Esophagus squamous epithelium (tissue), 5 donors: ENCODE measurements at regions not wholly inside any gene's neighbourhood (a gene's known extent, or its start where the extent isn't known, plus 50 kb on each side); places are given as distances from the start of the nearest gene placed in this dataset.

Source experiments
- DNase-seq: peaks from one replicate; lab custom pipeline; 2025; lab: John Stamatoyannopoulos, UW
- H3K27ac ChIP-seq, 4 donors: fragments of 200-600 bp; sonication (generic); one replicate each; pipeline ENCODE4 v1.5.1; 2016 to 2019; ENCODE audit warnings: mild to moderate bottlenecking in 1 of 4
- H3K27me3 ChIP-seq, 4 donors: fragments of 200-600 bp; sonication (generic); 1 replicate in 3 of 4; 2 replicates in 1 of 4; pipeline versions ENCODE4 v1.5.1 to v1.6.0; 2017 to 2021; ENCODE audit warnings: antibody characterized with exemption in 1 of 4
- H3K36me3 ChIP-seq, 3 donors: fragments of 200-600 bp; sonication (generic); one replicate each; pipeline ENCODE4 v1.5.1; 2016 to 2019
- H3K4me1 ChIP-seq, 3 donors: fragments of 200-600 bp; sonication (generic); one replicate each; pipeline ENCODE4 v1.5.1; 2017 to 2019
- H3K4me3 ChIP-seq, 4 donors: fragments of 200-600 bp; sonication (generic); 1 replicate in 3 of 4; 2 replicates in 1 of 4; pipeline ENCODE4 v1.5.1; 2016 to 2019; ENCODE audit warnings: mild to moderate bottlenecking in 2 of 4, moderate library complexity in 1 of 4
- H3K9me3 ChIP-seq, 3 donors: fragments of 200-600 bp; sonication (generic); one replicate each; pipeline ENCODE4 v1.5.1; 2016 to 2019
- CTCF ChIP-seq, 6 experiments: fragments of 450-650 bp in 4 of 6; fragments of 200-600 bp in 2 of 6; sonication (generic) in 2 of 6; IDR thresholded peaks; one replicate each; pipeline ENCODE4 v1.5.1; 2016 to 2019; ENCODE audit warnings: antibody characterized with exemption in 6 of 6, mild to moderate bottlenecking in 4 of 6, moderate library complexity in 4 of 6
- POLR2A ChIP-seq, 4 donors: fragments of 450-650 bp; IDR thresholded peaks; one replicate each; pipeline ENCODE4 v1.6.1; 2017; ENCODE audit warnings: antibody characterized with exemption in 4 of 4, mild to moderate bottlenecking in 4 of 4, moderate library complexity in 3 of 4
- WGBS, 2 donors: methylation state at CpG; one replicate each; pipeline ENCODE4 v1.1.5; 2018; 5-methylcytosine and 5-hydroxymethylcytosine counted together
- intact Hi-C: fragments of 100-400 bp; cut with DNase I; formaldehyde crosslinking; loops from one replicate; pipeline ENCODE4 v1.15.0; 2022
- donor health status: DM: yes; HTN: yes; CAD: no.

DNA sequence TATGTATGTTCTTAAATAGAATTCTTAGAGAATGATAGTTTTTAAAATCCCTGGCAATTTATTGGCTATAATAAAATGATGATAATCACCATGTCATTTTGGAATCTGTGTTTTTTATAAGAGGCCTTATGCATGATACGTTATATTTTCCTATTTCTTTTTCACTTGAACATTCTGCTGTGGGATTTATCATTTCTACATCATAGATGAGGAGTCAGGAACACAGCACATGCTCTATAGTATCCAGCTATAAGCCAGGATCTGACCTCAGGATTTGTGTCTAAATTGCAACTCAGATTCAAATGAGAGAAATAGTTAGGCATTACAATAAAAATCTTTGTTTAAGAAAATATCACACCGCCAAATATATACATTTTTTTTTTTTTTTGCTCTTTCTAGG lies 928.0 kb downstream of the EFNB2 start:
- Histone ChIP-seq H3K4me1 (peaks cover 0 to 17% (median 0%) of the 10 kb centered on the region in 3 donors), H3K27me3 (no peaks in the 10 kb centered on the region), H3K9me3 (no peaks in the 10 kb centered on the region), H3K27ac (no peak overlapping the region), H3K4me3 (no peak overlapping the region), H3K36me3 (no peaks in the 10 kb centered on the region)
- WGBS, 2 donors = 82 to 93% methylated on average over 2 of the region's 2 CpGs
- DNase-seq = no peak
- TF ChIP-seq CTCF (IDR thresholded peaks at IDR 0.05) = no peak
- TF ChIP-seq POLR2A (IDR thresholded peaks at IDR 0.05) = no peak
- intact Hi-C loops = no loop called here

- H3K4me3 ChIP-seq = no peak overlapping the region
- no peak for TF ChIP-seq CTCF (IDR thresholded peaks at IDR 0.05)
- no peak for TF ChIP-seq POLR2A (IDR thresholded peaks at IDR 0.05)
- no peak overlapping the region for H3K27ac ChIP-seq
- H3K27me3 ChIP-seq = no peaks in the 10 kb centered on the region
- H3K9me3 ChIP-seq = no peaks in the 10 kb centered on the region
- 28 to 43% methylated on average over 2 of the region's 2 CpGs for WGBS, 2 donors
- H3K36me3 ChIP-seq = no peaks in the 10 kb centered on the region
- DNase-seq = no peak
- H3K4me1 ChIP-seq = peaks cover 0 to 13% (median 0%) of the 10 kb centered on the region in 3 donors
- intact Hi-C loops = no loop called here
Measured at GRCh38 chr13:105607016-105607415, 928.4 kb downstream of the EFNB2 start.

DNA sequence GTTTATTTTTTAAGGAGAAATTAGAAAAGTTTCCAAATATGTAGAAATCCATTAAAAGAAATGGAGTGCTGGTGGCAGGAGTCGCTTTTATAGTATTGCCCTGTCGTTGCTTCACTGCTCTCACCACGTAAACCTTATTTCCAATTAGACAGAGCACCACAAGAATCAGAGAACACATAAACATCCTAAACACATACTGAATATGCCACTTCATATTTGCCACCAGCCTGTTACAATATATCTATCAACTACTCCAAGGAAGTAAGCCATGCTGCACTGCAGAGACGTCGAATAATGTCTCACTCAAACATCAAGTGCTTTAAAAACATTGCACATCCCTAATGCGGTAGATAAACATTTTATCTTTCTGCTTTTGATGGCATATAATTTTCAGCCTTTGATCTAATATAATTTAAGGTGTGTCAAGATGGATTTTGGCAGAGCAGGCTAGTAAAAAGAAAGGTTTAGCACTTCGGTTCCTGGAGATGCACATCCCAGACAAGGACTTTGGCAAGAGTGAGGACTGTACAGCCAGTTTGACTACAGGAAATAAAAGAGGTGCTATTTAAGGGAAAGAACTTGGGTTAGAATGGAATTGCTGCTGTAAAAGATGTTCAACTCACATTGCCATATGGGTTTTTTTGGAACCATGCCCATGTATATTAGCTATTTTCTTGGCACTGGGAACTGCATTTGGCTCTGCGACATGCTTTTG lies 932.3 kb downstream of the EFNB2 start:
- Histone ChIP-seq H3K27ac (no peak overlapping the region), H3K36me3 (no peaks in the 10 kb centered on the region), H3K4me1 (no peaks in the 10 kb centered on the region), H3K9me3 (no peaks in the 10 kb centered on the region), H3K27me3 (no peaks in the 10 kb centered on the region), H3K4me3 (no peak overlapping the region)
- WGBS, 2 donors = 55 to 60% methylated on average over 8 of the region's 8 CpGs
- TF ChIP-seq POLR2A (IDR thresholded peaks at IDR 0.05) (no peak), CTCF (IDR thresholded peaks at IDR 0.05) (no peak)
- DNase-seq = no peak
- intact Hi-C loops = no loop called here

DNA sequence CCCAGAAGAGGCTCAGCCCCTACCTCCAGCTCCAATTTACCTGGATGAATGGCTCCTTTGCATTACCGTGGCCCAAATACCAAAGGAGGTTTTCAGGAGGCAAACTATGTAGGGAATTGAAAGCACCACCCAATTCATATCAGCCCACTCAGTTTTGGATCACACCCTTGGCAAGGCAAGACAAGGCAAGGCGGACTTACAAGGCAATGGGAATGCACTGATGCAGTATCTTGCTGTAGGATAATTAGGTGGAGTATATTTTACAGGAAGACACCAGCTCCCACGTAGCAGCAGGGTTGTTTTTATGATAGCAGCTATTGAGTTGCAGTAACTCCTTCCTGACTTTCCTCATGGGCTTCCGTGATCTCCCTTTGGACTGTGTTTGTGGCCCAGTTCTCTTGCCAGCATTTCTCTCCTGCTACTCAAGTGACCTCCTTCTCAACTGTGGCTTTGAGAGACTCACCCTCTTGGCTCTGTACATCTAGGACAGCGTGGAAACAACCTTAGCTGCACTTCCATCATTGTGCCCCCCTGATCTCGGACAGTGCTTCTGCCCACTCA lies 935.9 kb downstream of the EFNB2 start:
- Histone ChIP-seq H3K27ac (no peak overlapping the region), H3K4me3 (no peak overlapping the region), H3K4me1 (no peaks in the 10 kb centered on the region), H3K27me3 (no peaks in the 10 kb centered on the region), H3K36me3 (no peaks in the 10 kb centered on the region), H3K9me3 (no peaks in the 10 kb centered on the region)
- TF ChIP-seq CTCF (IDR thresholded peaks at IDR 0.05) = no peak
- TF ChIP-seq POLR2A (IDR thresholded peaks at IDR 0.05) = no peak
- no peak for DNase-seq
- 70 to 73% methylated on average over 3 to 5 of the region's 6 CpGs for WGBS, 2 donors
- intact Hi-C loops = no loop called here

DNA sequence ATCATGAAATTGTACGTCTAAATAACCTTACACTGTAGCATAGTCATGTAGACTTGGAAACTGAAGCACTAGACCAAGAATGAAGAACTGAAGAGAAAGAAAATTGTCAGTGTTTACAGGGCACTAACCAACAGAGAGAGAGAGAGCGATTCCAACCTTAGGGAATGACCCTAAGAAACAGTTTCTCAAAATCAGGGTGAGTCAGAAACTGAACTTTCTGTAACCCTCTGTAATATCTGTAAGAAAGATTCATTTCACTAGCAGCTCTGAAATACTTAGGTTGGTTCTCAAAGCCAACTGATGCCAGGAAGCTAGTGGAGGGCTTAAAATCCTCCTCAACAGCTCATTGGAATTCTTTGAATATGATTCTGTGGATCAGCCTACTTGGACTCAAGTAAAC lies 936.9 kb downstream of the EFNB2 start:
- intact Hi-C loops = no loop called here
- WGBS, 2 donors = 56 to 65% methylated on average over 2 of the region's 2 CpGs
- DNase-seq = no peak

More for the DNA sequence above, 936.9 kb downstream of the EFNB2 start:
- no peak overlapping the region for H3K4me3 ChIP-seq
- H3K27ac ChIP-seq = no peak overlapping the region
- TF ChIP-seq CTCF (IDR thresholded peaks at IDR 0.05) (no peak), POLR2A (IDR thresholded peaks at IDR 0.05) (no peak)
- no peaks in the 10 kb centered on the region for H3K9me3 ChIP-seq
- no peaks in the 10 kb centered on the region for H3K27me3 ChIP-seq
- no peaks in the 10 kb centered on the region for H3K36me3 ChIP-seq
- no peaks in the 10 kb centered on the region for H3K4me1 ChIP-seq
